IMR-90 (cell line): ENCODE measurements at regions not wholly inside any gene's neighbourhood (a gene's known extent, or its start where the extent isn't known, plus 50 kb on each side); places are given as distances from the start of the nearest gene placed in this dataset.

ENCODE experiments used
- ATAC-seq: fragments of 200-7000 bp; cut with Tn5 transposase; 2 replicates; pipeline ENCODE4 v1.9.1; 2020; ENCODE audit warnings: low read depth, mild to moderate bottlenecking, moderate library complexity
- BruUV-seq: library from RNA; stranded (reverse); fragments of 400-500 nt; replicated peaks from 2 replicates; lab custom pipeline; 2021; lab: Mats Ljungman, UMichigan
- CTCF ChIA-PET: fragments of 300-600 bp; formaldehyde crosslinking; extraction: SDS; loops from one replicate; lab custom pipeline; 2021; ENCODE audit warnings: antibody characterized with exemption; lab: Yijun Ruan, JAX
- POLR2A ChIA-PET: fragments of 300-600 bp; sonication (Branson Sonifier 250); formaldehyde crosslinking; loops from one replicate; lab custom pipeline; 2022; ENCODE audit warnings: antibody characterized with exemption; ENCODE audit not compliant: unreplicated experiment; lab: Charles Lee
- DNase-seq: peaks from one replicate; pipeline ENCODE4 v3.0.0; 2013
- H2AFZ ChIP-seq: replicated peaks from 2 replicates; pipeline ENCODE3; 2013; ENCODE audit warnings: low read length, mild to moderate bottlenecking; ENCODE audit not compliant: poor library complexity
- H2AK5ac ChIP-seq: 2 replicates; pipeline ENCODE4 v1.6.1; 2013; ENCODE audit warnings: low read depth, low read length, inconsistent platforms
- H2AK9ac ChIP-seq: replicated peaks from 2 replicates; pipeline ENCODE3; 2013; ENCODE audit warnings: mild to moderate bottlenecking, low read depth, low read length, moderate library complexity; ENCODE audit not compliant: poor library complexity
- H2BK120ac ChIP-seq: 2 replicates; pipeline ENCODE4 v1.6.1; 2013; ENCODE audit warnings: low read depth, low read length, inconsistent platforms
- H2BK15ac ChIP-seq: 3 replicates; pipeline ENCODE4 v1.6.1; 2013; ENCODE audit warnings: low read depth, low read length, inconsistent platforms
- H2BK20ac ChIP-seq: 2 replicates; pipeline ENCODE4 v1.6.1; 2013; ENCODE audit warnings: low read depth, mild to moderate bottlenecking, inconsistent platforms, low read length, moderate library complexity
- H2BK5ac ChIP-seq: 2 replicates; pipeline ENCODE4 v1.6.1; 2013; ENCODE audit warnings: mild to moderate bottlenecking, low read depth, low read length, inconsistent platforms; ENCODE audit not compliant: poor library complexity, severe bottlenecking
- H3K14ac ChIP-seq: replicated peaks from 2 replicates; pipeline ENCODE4 v1.6.1; 2013; ENCODE audit warnings: low read depth, low read length, inconsistent platforms
- H3K18ac ChIP-seq: 2 replicates; pipeline ENCODE4 v1.6.1; 2013; ENCODE audit warnings: low read depth, low read length, control low read depth
- H3K23ac ChIP-seq: 2 replicates; pipeline ENCODE4 v1.6.1; 2013; ENCODE audit warnings: low read depth, low read length, inconsistent platforms
- H3K27ac ChIP-seq: 2 replicates; pipeline ENCODE4 v1.5.1; 2013; ENCODE audit warnings: mild to moderate bottlenecking, control low read depth, low read length; ENCODE audit not compliant: insufficient read depth
- H3K27me3 ChIP-seq: 2 replicates; pipeline ENCODE4 v1.6.1; 2013; ENCODE audit warnings: low read length; ENCODE audit not compliant: control insufficient read depth, insufficient read depth
- H3K36me3 ChIP-seq: 2 replicates; pipeline ENCODE4 v1.6.1; 2013; ENCODE audit warnings: low read length, mixed read lengths; ENCODE audit not compliant: control insufficient read depth, insufficient read depth
- H3K4ac ChIP-seq: 2 replicates; pipeline ENCODE4 v1.6.1; 2013; ENCODE audit warnings: low read depth, low read length, inconsistent platforms
- H3K4me1 ChIP-seq: 2 replicates; pipeline ENCODE4 v1.6.1; 2013; ENCODE audit warnings: low read length, mixed read lengths; ENCODE audit not compliant: control insufficient read depth, insufficient read depth
- H3K4me2 ChIP-seq: 2 replicates; pipeline ENCODE4 v1.6.1; 2013; ENCODE audit warnings: low read depth, mild to moderate bottlenecking, control low read depth, low read length, moderate library complexity
- H3K4me3 ChIP-seq: 2 replicates; pipeline ENCODE4 v1.5.1; 2013; ENCODE audit warnings: low read depth, mild to moderate bottlenecking, control low read depth, low read length, moderate library complexity; ENCODE audit not compliant: insufficient read depth
- H3K56ac ChIP-seq: 2 replicates; pipeline ENCODE4 v1.6.1; 2013; ENCODE audit warnings: low read length, inconsistent platforms; ENCODE audit not compliant: insufficient read depth; ENCODE audit errors: extremely low read depth
- H3K79me1 ChIP-seq, 2 experiments: 2 replicates each; pipeline ENCODE4 v1.6.1; 2013; ENCODE audit warnings: low read length in 2 of 2, inconsistent platforms in 1 of 2, low read depth in 1 of 2
- H3K9ac ChIP-seq: 2 replicates; pipeline ENCODE4 v1.6.1; 2013; ENCODE audit warnings: low read depth, low read length, control low read depth
- H3K9me1 ChIP-seq: 2 replicates; pipeline ENCODE4 v1.6.1; 2013; ENCODE audit warnings: low read length, inconsistent platforms; ENCODE audit not compliant: insufficient read depth
- H3K9me3 ChIP-seq: 2 replicates; pipeline ENCODE4 v1.6.1; 2013; ENCODE audit warnings: low read length; ENCODE audit not compliant: control insufficient read depth, insufficient read depth
- H4K20me1 ChIP-seq: 2 replicates; pipeline ENCODE4 v1.6.1; 2013; ENCODE audit warnings: low read length, inconsistent platforms; ENCODE audit not compliant: insufficient read depth
- H4K5ac ChIP-seq: 2 replicates; pipeline ENCODE4 v1.6.1; 2013; ENCODE audit warnings: mild to moderate bottlenecking, low read depth, low read length, control low read depth
- H4K8ac ChIP-seq, 2 experiments: 2 replicates each; pipeline ENCODE4 v1.6.1; 2013; ENCODE audit warnings: low read depth in 2 of 2, low read length in 2 of 2, control low read depth in 1 of 2, inconsistent platforms in 1 of 2
- H4K91ac ChIP-seq: 2 replicates; pipeline ENCODE4 v1.6.1; 2013; ENCODE audit warnings: low read depth, low read length, inconsistent platforms; ENCODE audit not compliant: insufficient read depth
- BHLHE40 ChIP-seq: fragments of 150-350 bp; IDR thresholded peaks from 2 replicates; pipeline ENCODE4 v1.6.1; 2016; ENCODE audit warnings: mild to moderate bottlenecking, low read depth, low read length
- CEBPB ChIP-seq: IDR thresholded peaks from 2 replicates; pipeline ENCODE4 v1.6.1; 2012; ENCODE audit warnings: low read depth, low read length, improper control_type of control experiment
- CHD1 ChIP-seq: IDR thresholded peaks from 2 replicates; pipeline ENCODE4 v1.6.1; 2012; ENCODE audit warnings: low read depth, low read length, improper control_type of control experiment
- ELK1 ChIP-seq: fragments of 150-350 bp; IDR thresholded peaks from 2 replicates; pipeline ENCODE4 v1.6.1; 2016; ENCODE audit warnings: low read depth, mild to moderate bottlenecking, low read length, moderate library complexity, borderline replicate concordance
- POLR2A ChIP-seq: IDR thresholded peaks from 2 replicates; pipeline ENCODE4 v1.6.1; 2012; ENCODE audit warnings: mild to moderate bottlenecking, low read depth, low read length
- RAD21 ChIP-seq: IDR thresholded peaks from 2 replicates; pipeline ENCODE4 v1.6.1; 2012; ENCODE audit warnings: low read length, improper control_type of control experiment
- RCOR1 ChIP-seq: IDR thresholded peaks from 2 replicates; pipeline ENCODE4 v1.6.1; 2012; ENCODE audit warnings: mild to moderate bottlenecking, low read length, improper control_type of control experiment; ENCODE audit not compliant: insufficient replicate concordance
- WGBS, 2 experiments: methylation state at CpG; one replicate each; pipeline versions ENCODE4 v1.1.5 to v1.1.7; 2013; ENCODE audit warnings: missing lambda C conversion rate in 2 of 2; ENCODE audit not compliant: insufficient read length in 1 of 2; ENCODE audit errors: extremely low coverage in 2 of 2; 5-methylcytosine and 5-hydroxymethylcytosine counted together
- dilution Hi-C: fragments of 300-500 bp; cut with HindIII; formaldehyde crosslinking; loops from one replicate; pipeline ENCODE4 v1.14.3; 2018; ENCODE audit warnings: low sequenced_read_pairs; ENCODE audit not compliant: unreplicated experiment
- in situ Hi-C: fragments of 300-500 bp; cut with MboI; formaldehyde crosslinking; loops from 3 replicates; pipeline ENCODE4 v1.14.3; 2019; ENCODE audit warnings: low sequenced_read_pairs, inconsistent platforms, mixed read lengths
- intact Hi-C: fragments of 100-400 bp; cut with micrococcal nuclease; formaldehyde crosslinking; loops from 2 replicates; pipeline ENCODE4 v1.10.0; 2022

GRCh38 chr1:221212926-221213325 is 333.7 kb downstream of the HLX start:
- no peak overlapping the region for H2BK5ac ChIP-seq

More at GRCh38 chr1:221212926-221213325, 333.7 kb downstream of the HLX start:
- H3K4me3 ChIP-seq: no peak overlapping the region
- H2BK15ac ChIP-seq: no peak overlapping the region
- H3K4me1 ChIP-seq: 0 out of 2 replicates have a peak, but pooled peaks cover 3% of the 10 kb centered on the region
- in situ Hi-C loops (no loop called here), dilution Hi-C loops (no loop called here), intact Hi-C loops (no loop called here)
- POLR2A ChIA-PET: no interaction called here
- BruUV-seq: no TSS peak
- H4K5ac ChIP-seq: no peak overlapping the region
- no peaks in the 10 kb centered on the region for H3K36me3 ChIP-seq
- no peak overlapping the region for H4K91ac ChIP-seq
- WGBS, 2 experiments: 100% methylated on average over 3 of the region's 5 CpGs; no CpG with 5 or more reads in 1 of the 2 experiments
- no peak overlapping the region for H4K8ac ChIP-seq
- H2AK9ac ChIP-seq: no peak overlapping the region
- no peaks in the 10 kb centered on the region for H3K9me3 ChIP-seq
- H3K18ac ChIP-seq: no peak overlapping the region
- no peaks in the 10 kb centered on the region for H4K20me1 ChIP-seq
- H3K9ac ChIP-seq: no peak overlapping the region
- DNase-seq (no peak), ATAC-seq (no peak)
- H3K79me1 ChIP-seq: no peaks in the 10 kb centered on the region
- H2AFZ ChIP-seq: no peak overlapping the region
- no peak overlapping the region for H3K23ac ChIP-seq
- H2AK5ac ChIP-seq: no peak overlapping the region
- no peaks in the 10 kb centered on the region for H3K9me1 ChIP-seq
- H2BK120ac ChIP-seq: no peak overlapping the region
- TF ChIP-seq RAD21: no peak
- TF ChIP-seq ELK1: no peak
- no peak for TF ChIP-seq CEBPB
- TF ChIP-seq POLR2A: no peak
- no peak for TF ChIP-seq CHD1
- no peak for TF ChIP-seq RCOR1
- TF ChIP-seq BHLHE40: no peak
- H3K56ac ChIP-seq: no peak overlapping the region
- no peak overlapping the region for H3K4me2 ChIP-seq
- CTCF ChIA-PET: no interaction called here
- H3K14ac ChIP-seq: no peak overlapping the region
- H3K27me3 ChIP-seq: no peaks in the 10 kb centered on the region; the same call in 1 of the 2 replicates
- H3K4ac ChIP-seq: no peak overlapping the region
- H2BK20ac ChIP-seq: no peak overlapping the region
- H3K27ac ChIP-seq: no peak overlapping the region
